ENCODE measurements at regions not wholly inside any gene's neighbourhood (a gene's known extent, or its start where the extent isn't known, plus 50 kb on each side); places are given as distances from the start of the nearest gene placed in this dataset.

- DNase-seq, result no peak
- CTCF ChIA-PET, result no interaction called here
Observed at GRCh38 chr6:22716721-22717120, 147.4 kb downstream of the HDGFL1 start.

DNA sequence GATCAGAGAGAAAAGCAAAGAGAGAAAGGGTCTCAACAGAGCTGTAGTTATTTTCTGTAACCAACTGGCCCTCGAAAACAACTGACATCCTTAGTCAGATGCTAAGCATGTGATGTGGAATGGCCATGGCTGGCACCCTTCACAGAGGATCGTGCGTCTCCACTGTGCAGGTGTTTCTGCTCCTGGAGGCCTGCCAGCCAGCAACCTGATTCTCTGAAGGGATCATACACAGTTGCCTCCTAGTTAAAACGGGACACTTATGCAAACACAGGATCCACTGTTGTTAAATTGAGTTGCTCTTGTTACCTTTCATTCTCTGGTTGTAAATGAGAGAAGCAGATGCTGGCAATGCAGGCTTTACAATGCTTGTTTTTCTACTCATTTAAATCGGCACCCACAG is 148.5 kb downstream of the HDGFL1 start:
- intact Hi-C loops (cut with micrococcal nuclease; ENCODE audit: unreplicated experiment), result no loop called here
- ChIA-PET CTCF (no interaction called here), POLR2A (ENCODE audit: unreplicated experiment) (no interaction called here)
- no peaks in the 10 kb centered on the region for H3K36me3 ChIP-seq (ENCODE audit: low read depth)
- H3K4me3 ChIP-seq, result no peak overlapping the region
- no peak overlapping the region for H2AFZ ChIP-seq
- no peak overlapping the region for H3K4me2 ChIP-seq
- H3K9me2 ChIP-seq (ENCODE audit: insufficient read depth), result no peaks in the 10 kb centered on the region; the same call in 1 of the 2 replicates
- TF ChIP-seq CTCF (conservative IDR thresholded peaks at IDR 0.05), result no peak
- TF ChIP-seq EZH2 (IDR thresholded peaks at IDR 0.05; ENCODE audit: low read depth), result no peak
- no peak for DNase-seq
- no peaks in the 10 kb centered on the region for H4K20me1 ChIP-seq (ENCODE audit: insufficient read depth)
- no peaks in the 10 kb centered on the region for H3K79me2 ChIP-seq (ENCODE audit: low read depth)
- peaks cover 4% of the 10 kb centered on the region; the same call in 1 of the 2 replicates for H3K9me3 ChIP-seq (ENCODE audit: insufficient read depth, low read depth)
- no peaks in the 10 kb centered on the region for H3K27me3 ChIP-seq (ENCODE audit: insufficient read depth, low read depth)
- no peaks in the 10 kb centered on the region for H3F3A ChIP-seq (ENCODE audit: insufficient read depth, low read depth)
- BruUV-seq (replicated peaks), result no TSS peak
- H3K4me1 ChIP-seq (replicated peaks; ENCODE audit: insufficient read depth), result no peaks in the 10 kb centered on the region
- no peak overlapping the region for H3K27ac ChIP-seq

More at GRCh38 chr6:22716721-22717120, 147.4 kb downstream of the HDGFL1 start:
- no peaks in the 10 kb centered on the region for H4K20me1 ChIP-seq (ENCODE audit: insufficient read depth)
- no peaks in the 10 kb centered on the region for H3K36me3 ChIP-seq (ENCODE audit: low read depth)
- H3K9me3 ChIP-seq (ENCODE audit: insufficient read depth, low read depth), result no peaks in the 10 kb centered on the region
- H3K79me2 ChIP-seq (ENCODE audit: low read depth), result no peaks in the 10 kb centered on the region
- BruUV-seq (replicated peaks), result no TSS peak
- no peak overlapping the region for H3K4me2 ChIP-seq
- H3K4me1 ChIP-seq (replicated peaks; ENCODE audit: insufficient read depth), result no peaks in the 10 kb centered on the region
- no peak overlapping the region for H3K4me3 ChIP-seq
- TF ChIP-seq CTCF (conservative IDR thresholded peaks at IDR 0.05), result no peak
- TF ChIP-seq EZH2 (IDR thresholded peaks at IDR 0.05; ENCODE audit: low read depth), result no peak
- no peak overlapping the region for H2AFZ ChIP-seq
- H3K9me2 ChIP-seq (ENCODE audit: insufficient read depth), result no peaks in the 10 kb centered on the region; the same call in 1 of the 2 replicates
- H3K27me3 ChIP-seq (ENCODE audit: insufficient read depth, low read depth), result no peaks in the 10 kb centered on the region
- no peaks in the 10 kb centered on the region for H3F3A ChIP-seq (ENCODE audit: insufficient read depth, low read depth)
- intact Hi-C loops (cut with micrococcal nuclease; ENCODE audit: unreplicated experiment), result no loop called here
- POLR2A ChIA-PET (ENCODE audit: unreplicated experiment), result no interaction called here
- H3K27ac ChIP-seq, result no peak overlapping the region

GRCh38 chr6:22722913-22723312 is 153.5 kb downstream of the HDGFL1 start:
- DNase-seq, result no peak
- no peak overlapping the region for H2AFZ ChIP-seq
- intact Hi-C loops (cut with micrococcal nuclease; ENCODE audit: unreplicated experiment), result no loop called here
- H3K36me3 ChIP-seq (ENCODE audit: low read depth), result no peaks in the 10 kb centered on the region
- H3K27ac ChIP-seq, result no peak overlapping the region
- H3K79me2 ChIP-seq (ENCODE audit: low read depth), result no peaks in the 10 kb centered on the region
- no peak overlapping the region for H3K4me3 ChIP-seq
- H3K9me2 ChIP-seq (ENCODE audit: insufficient read depth), result no peaks in the 10 kb centered on the region
- no peaks in the 10 kb centered on the region for H3K4me1 ChIP-seq (replicated peaks; ENCODE audit: insufficient read depth)
- TF ChIP-seq CTCF (conservative IDR thresholded peaks at IDR 0.05) (no peak), EZH2 (IDR thresholded peaks at IDR 0.05; ENCODE audit: low read depth) (no peak)
- no peaks in the 10 kb centered on the region for H3K27me3 ChIP-seq (ENCODE audit: insufficient read depth, low read depth)
- no peak overlapping the region for H3K4me2 ChIP-seq
- BruUV-seq (replicated peaks), result no TSS peak
- POLR2A ChIA-PET (ENCODE audit: unreplicated experiment), result no interaction called here
- H4K20me1 ChIP-seq (ENCODE audit: insufficient read depth), result no peaks in the 10 kb centered on the region
- peaks cover 11% of the 10 kb centered on the region for H3K9me3 ChIP-seq (ENCODE audit: insufficient read depth, low read depth)
- CTCF ChIA-PET, result no interaction called here
- H3F3A ChIP-seq (ENCODE audit: insufficient read depth, low read depth), result no peaks in the 10 kb centered on the region
